Naive thymus-derived CD4-positive, alpha-beta T cell (primary cell): ENCODE measurements at regions not wholly inside any gene's neighbourhood (a gene's known extent, or its start where the extent isn't known, plus 50 kb on each side); places are given as distances from the start of the nearest gene placed in this dataset.

Experiments used
- ATAC-seq: fragments of 150-1000 bp; cut with Tn5 transposase; 2 replicates; pipeline ENCODE4 v1.10.0; 2021; ENCODE audit warnings: mild to moderate bottlenecking, moderate library complexity
- CTCF ChIA-PET: fragments of 350-600 bp; sonication (Branson Sonifier 250); formaldehyde crosslinking; loops from one replicate; lab custom pipeline; 2021; ENCODE audit warnings: antibody characterized with exemption; lab: Charles Lee
- POLR2A ChIA-PET: fragments of 350-600 bp; sonication (Branson Sonifier 250); formaldehyde crosslinking; loops from one replicate; lab custom pipeline; 2021; ENCODE audit warnings: antibody characterized with exemption, inconsistent platforms; lab: Charles Lee
- DNase-seq, 9 donors: peaks; one replicate each; pipeline versions ENCODE4 v3.0.0 to v3.0.0-alpha.2; 2020 to 2022; ENCODE audit warnings: mixed read lengths in 1 of 9
- H3K27ac ChIP-seq: one replicate; pipeline ENCODE4 v1.7.0; 2013; ENCODE audit warnings: mild to moderate bottlenecking, low read depth, low read length, moderate library complexity
- H3K27me3 ChIP-seq, 2 donors: one replicate each; pipeline ENCODE4 v1.7.0; 2013; ENCODE audit warnings: low read length in 2 of 2, mild to moderate bottlenecking in 2 of 2, moderate library complexity in 2 of 2; ENCODE audit not compliant: control insufficient read depth in 2 of 2, insufficient read depth in 2 of 2
- H3K36me3 ChIP-seq, 3 experiments: 1 replicate in 2 of 3; 2 replicates in 1 of 3; pipeline ENCODE4 v1.7.0; 2013; ENCODE audit warnings: low read length in 3 of 3, mild to moderate bottlenecking in 3 of 3, moderate library complexity in 1 of 3; ENCODE audit not compliant: insufficient read depth in 3 of 3, control insufficient read depth in 2 of 3
- H3K4me1 ChIP-seq, 2 donors: one replicate each; pipeline ENCODE4 v1.7.0; 2013; ENCODE audit warnings: low read length in 2 of 2, mild to moderate bottlenecking in 2 of 2, moderate library complexity in 1 of 2; ENCODE audit not compliant: control insufficient read depth in 2 of 2, insufficient read depth in 2 of 2
- H3K4me3 ChIP-seq: 2 replicates; pipeline ENCODE4 v1.7.0; 2013; ENCODE audit warnings: mild to moderate bottlenecking, low read length
- H3K9me3 ChIP-seq, 3 experiments: 1 replicate in 2 of 3; 2 replicates in 1 of 3; pipeline ENCODE4 v1.7.0; 2013; ENCODE audit warnings: low read length in 3 of 3; ENCODE audit not compliant: control insufficient read depth in 2 of 3
- H3K27ac Mint-ChIP-seq, 9 donors: one replicate each; pipeline ENCODE4 v1.8.0; 2020 to 2022; ENCODE audit warnings: mixed read lengths in 9 of 9, mild to moderate bottlenecking in 8 of 9, moderate library complexity in 5 of 9, inconsistent platforms in 2 of 9
- H3K27me3 Mint-ChIP-seq, 5 donors: one replicate each; pipeline ENCODE4 v1.8.0; 2021 to 2022; ENCODE audit warnings: mixed read lengths in 5 of 5, mild to moderate bottlenecking in 1 of 5
- H3K36me3 Mint-ChIP-seq, 5 donors: one replicate each; pipeline ENCODE4 v1.8.0; 2020 to 2022; ENCODE audit warnings: mixed read lengths in 5 of 5, mild to moderate bottlenecking in 3 of 5, inconsistent platforms in 1 of 5
- H3K4me1 Mint-ChIP-seq, 7 donors: one replicate each; pipeline ENCODE4 v1.8.0; 2020 to 2022; ENCODE audit warnings: mixed read lengths in 7 of 7, mild to moderate bottlenecking in 3 of 7, inconsistent platforms in 1 of 7
- H3K4me3 Mint-ChIP-seq, 10 donors: one replicate each; pipeline ENCODE4 v1.8.0; 2020 to 2022; ENCODE audit warnings: mild to moderate bottlenecking in 10 of 10, mixed read lengths in 10 of 10, moderate library complexity in 6 of 10, inconsistent platforms in 2 of 10
- H3K9me3 Mint-ChIP-seq, 11 donors: one replicate each; pipeline ENCODE4 v1.8.0; 2020 to 2022; ENCODE audit warnings: mixed read lengths in 11 of 11, mild to moderate bottlenecking in 4 of 11, inconsistent platforms in 1 of 11, moderate library complexity in 1 of 11
- intact Hi-C, 2 donors: fragments of 100-400 bp; cut with micrococcal nuclease; formaldehyde crosslinking; loops; one replicate each; pipeline ENCODE4 v1.15.1; 2023

DNA sequence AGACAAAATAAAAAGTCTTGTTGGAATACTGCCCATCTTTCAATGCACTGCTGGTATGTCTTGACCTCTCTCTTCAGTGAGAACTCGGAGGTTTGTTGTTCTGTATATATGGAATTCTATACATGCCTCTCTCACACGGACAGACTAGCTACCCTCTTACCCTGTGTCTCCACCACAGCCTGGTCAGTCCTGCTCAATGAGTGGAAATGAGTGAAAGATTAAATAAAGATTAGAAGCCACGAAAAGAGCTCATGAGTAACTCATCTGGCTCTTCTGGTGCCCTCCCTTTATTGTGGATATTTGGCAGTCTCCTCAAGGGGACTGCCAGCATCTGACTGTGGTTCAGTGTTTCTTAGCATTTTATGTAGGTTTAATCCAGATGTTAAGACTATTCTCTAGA is 262.8 kb upstream of the MAP3K7 start:
- H3K27ac ChIP-seq: no peak overlapping the region
- DNase-seq (no peak), ATAC-seq (no peak)
- POLR2A ChIA-PET: no interaction called here
- H3K36me3 ChIP-seq: no peaks in the 10 kb centered on the region
- peaks cover 0 to 7% (median 0%) of the 10 kb centered on the region in 11 donors for H3K9me3 Mint-ChIP-seq
- no peaks in the 10 kb centered on the region for H3K27me3 ChIP-seq
- no peak overlapping the region for H3K4me3 ChIP-seq
- no peak overlapping the region for H3K27ac Mint-ChIP-seq
- intact Hi-C loops: no loop called here
- H3K36me3 Mint-ChIP-seq: no peaks in the 10 kb centered on the region
- CTCF ChIA-PET: no interaction called here
- H3K4me1 ChIP-seq: no peaks in the 10 kb centered on the region
- H3K27me3 Mint-ChIP-seq: peaks cover 3 to 27% (median 25%) of the 10 kb centered on the region in 5 donors
- no peaks in the 10 kb centered on the region for H3K9me3 ChIP-seq
- no peak overlapping the region for H3K4me3 Mint-ChIP-seq
- H3K4me1 Mint-ChIP-seq: no peaks in the 10 kb centered on the region

DNA sequence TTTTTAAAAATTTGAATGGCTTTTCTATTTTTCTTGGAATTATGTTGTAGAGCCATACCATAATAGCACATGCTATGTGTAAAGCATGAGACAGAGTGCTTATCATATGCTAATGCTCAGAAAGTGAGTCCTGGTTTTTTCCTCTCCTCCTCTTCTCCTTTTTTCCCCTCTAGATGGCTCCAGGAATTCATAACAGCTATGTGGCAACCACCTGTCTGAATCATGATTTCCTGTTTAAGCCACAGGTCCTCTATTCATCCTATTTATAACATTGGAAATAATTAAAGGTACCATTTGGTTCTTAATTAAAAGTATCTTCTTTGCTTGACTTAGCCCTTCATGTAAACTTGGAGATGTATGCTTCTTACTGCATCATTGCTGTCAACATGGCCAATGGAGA is 260.0 kb upstream of the MAP3K7 start:
- H3K4me1 Mint-ChIP-seq: no peaks in the 10 kb centered on the region

DNA sequence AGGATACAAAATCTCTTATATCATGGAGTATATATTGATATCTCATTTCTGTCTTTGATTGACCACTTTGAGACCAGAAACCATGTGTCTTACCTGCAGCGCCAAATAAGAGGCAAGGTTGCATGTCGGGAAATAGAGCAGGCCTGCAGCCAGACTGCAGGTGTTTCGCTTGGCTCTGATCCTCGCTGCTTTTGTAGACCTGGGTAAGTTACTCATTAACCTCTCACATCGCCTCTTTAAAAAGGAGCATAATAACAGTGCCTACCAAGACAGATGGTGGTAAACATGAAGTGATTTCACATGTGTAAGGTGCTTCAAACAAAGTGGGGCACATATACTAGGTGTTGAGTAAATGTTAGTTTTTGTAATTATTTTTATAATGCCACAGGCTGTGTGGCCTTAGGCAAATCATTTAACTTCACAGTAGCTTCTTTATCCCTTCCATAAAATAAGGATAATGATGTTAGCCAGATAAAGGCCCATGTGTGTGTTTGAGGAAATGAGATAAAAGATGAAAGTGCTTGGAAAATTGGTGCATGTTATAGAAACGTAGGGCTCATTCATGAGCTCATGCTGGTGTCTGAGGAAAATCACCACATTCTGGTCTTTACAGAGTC is 248.8 kb upstream of the MAP3K7 start:
- POLR2A ChIA-PET: no interaction called here
- Mint-ChIP-seq H3K27ac (no peak overlapping the region), H3K4me1 (no peaks in the 10 kb centered on the region), H3K9me3 (peaks cover 0 to 3% (median 0%) of the 10 kb centered on the region in 11 donors), H3K36me3 (no peaks in the 10 kb centered on the region), H3K4me3 (no peak overlapping the region), H3K27me3 (peaks cover 5 to 24% (median 13%) of the 10 kb centered on the region in 5 donors)
- Histone ChIP-seq H3K9me3 (no peaks in the 10 kb centered on the region), H3K27ac (no peak overlapping the region), H3K4me1 (no peaks in the 10 kb centered on the region), H3K36me3 (no peaks in the 10 kb centered on the region), H3K4me3 (no peak overlapping the region), H3K27me3 (no peaks in the 10 kb centered on the region)
- ATAC-seq (no peak), DNase-seq (no peak)
- intact Hi-C loops: no loop called here
- CTCF ChIA-PET: no interaction called here

More for the DNA sequence above, 260.0 kb upstream of the MAP3K7 start:
- no peak overlapping the region for H3K4me3 Mint-ChIP-seq
- no peaks in the 10 kb centered on the region for H3K36me3 Mint-ChIP-seq
- POLR2A ChIA-PET: no interaction called here
- H3K27me3 Mint-ChIP-seq: peaks cover 5 to 20% (median 13%) of the 10 kb centered on the region in 5 donors
- H3K9me3 Mint-ChIP-seq: peaks cover 0 to 7% (median 0%) of the 10 kb centered on the region in 11 donors
- intact Hi-C loops: no loop called here
- DNase-seq (no peak), ATAC-seq (no peak)
- H3K4me3 ChIP-seq: no peak overlapping the region
- H3K27ac Mint-ChIP-seq: no peak overlapping the region
- no peaks in the 10 kb centered on the region for H3K27me3 ChIP-seq
- CTCF ChIA-PET: no interaction called here
- H3K4me1 ChIP-seq: no peaks in the 10 kb centered on the region
- H3K9me3 ChIP-seq: no peaks in the 10 kb centered on the region
- no peaks in the 10 kb centered on the region for H3K36me3 ChIP-seq
- no peak overlapping the region for H3K27ac ChIP-seq

DNA sequence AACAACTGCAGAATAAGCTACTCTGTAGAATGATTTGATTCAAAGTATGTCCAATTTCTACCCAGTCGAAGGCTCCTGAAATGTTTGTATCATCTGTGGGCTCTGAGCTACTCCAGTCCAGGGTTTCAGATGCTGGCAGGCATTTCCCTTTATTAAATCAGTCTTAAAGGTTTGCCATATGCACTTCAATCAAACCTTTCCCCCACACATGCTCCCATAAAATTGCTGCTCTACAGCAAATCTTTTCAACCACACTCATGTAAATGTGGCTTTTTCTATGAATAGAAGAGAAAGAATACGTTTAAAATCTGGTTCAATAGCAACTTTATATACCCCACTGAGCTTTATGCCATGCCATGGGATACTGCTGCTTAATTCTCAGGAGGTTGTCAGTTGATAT is 242.4 kb upstream of the MAP3K7 start:
- no peak overlapping the region for H3K4me3 ChIP-seq
- H3K4me1 ChIP-seq: no peaks in the 10 kb centered on the region
- no peak overlapping the region for H3K27ac Mint-ChIP-seq
- no peaks in the 10 kb centered on the region for H3K4me1 Mint-ChIP-seq
- no peak overlapping the region for H3K4me3 Mint-ChIP-seq
- H3K36me3 ChIP-seq: no peaks in the 10 kb centered on the region
- no peak for ATAC-seq
- peaks cover 0 to 13% (median 2%) of the 10 kb centered on the region in 11 donors for H3K9me3 Mint-ChIP-seq
- H3K27ac ChIP-seq: no peak overlapping the region
- no peaks in the 10 kb centered on the region for H3K9me3 ChIP-seq
- intact Hi-C loops: no loop called here
- ChIA-PET CTCF (interaction anchor here (0.6 kb wide), 1 partner anchor 10 kb away, joined by 6 read pairs; no protein-coding TSS in a partner anchor), POLR2A (no interaction called here)
- no peaks in the 10 kb centered on the region for H3K36me3 Mint-ChIP-seq
- H3K27me3 Mint-ChIP-seq: peaks cover 6 to 37% (median 16%) of the 10 kb centered on the region in 5 donors
- H3K27me3 ChIP-seq: no peaks in the 10 kb centered on the region
- DNase-seq: no peak

DNA sequence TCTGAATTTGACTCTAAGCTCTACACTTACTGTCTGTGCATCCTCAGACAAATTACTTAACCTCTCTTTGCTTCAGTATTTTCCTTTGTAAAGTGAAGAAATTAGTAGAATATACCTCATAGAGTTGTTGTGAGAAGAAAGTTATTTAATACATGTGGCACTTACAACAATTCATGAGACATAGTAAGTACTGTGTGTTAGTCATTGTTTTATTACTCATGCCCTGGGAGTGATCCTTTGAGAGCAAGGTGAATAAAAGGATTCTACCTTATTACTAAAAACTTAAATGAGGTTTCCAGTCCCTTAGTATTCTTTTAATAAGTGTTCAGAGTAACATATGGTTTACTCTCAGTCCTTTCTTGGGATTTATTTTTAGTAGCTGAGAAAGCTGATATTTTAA is 233.6 kb upstream of the MAP3K7 start:
- DNase-seq (no peak), ATAC-seq (no peak)
- Mint-ChIP-seq H3K27me3 (peaks cover 4 to 28% (median 10%) of the 10 kb centered on the region in 5 donors), H3K36me3 (no peaks in the 10 kb centered on the region), H3K9me3 (peaks cover 0 to 10% (median under 1%) of the 10 kb centered on the region in 11 donors), H3K4me1 (no peaks in the 10 kb centered on the region), H3K27ac (no peak overlapping the region), H3K4me3 (no peak overlapping the region)
- Histone ChIP-seq H3K9me3 (no peaks in the 10 kb centered on the region), H3K4me3 (no peak overlapping the region), H3K36me3 (no peaks in the 10 kb centered on the region), H3K4me1 (no peaks in the 10 kb centered on the region), H3K27ac (no peak overlapping the region), H3K27me3 (no peaks in the 10 kb centered on the region)
- CTCF ChIA-PET: no interaction called here
- POLR2A ChIA-PET: no interaction called here
- intact Hi-C loops: no loop called here

DNA sequence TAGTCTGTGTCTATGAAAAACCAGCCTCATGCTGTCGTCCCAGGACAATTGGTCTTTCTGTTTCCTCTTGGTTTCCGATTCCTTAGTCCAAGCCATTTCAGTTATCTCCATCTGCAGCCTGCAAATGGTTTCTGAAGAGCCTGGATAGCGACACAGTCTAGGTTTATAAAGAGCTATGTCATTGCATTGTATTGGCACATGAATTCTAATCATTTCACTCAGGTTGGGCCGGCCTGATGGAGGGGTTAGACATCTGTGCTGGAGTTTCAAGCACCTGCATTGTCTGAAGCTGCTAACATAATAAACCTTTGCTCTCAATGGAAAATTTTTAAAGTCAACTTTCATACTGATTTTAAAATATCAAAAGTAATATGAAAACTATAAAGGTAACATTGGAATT is 232.6 kb upstream of the MAP3K7 start:
- Histone ChIP-seq H3K27ac (no peak overlapping the region), H3K9me3 (no peaks in the 10 kb centered on the region), H3K4me3 (no peak overlapping the region), H3K36me3 (no peaks in the 10 kb centered on the region), H3K27me3 (no peaks in the 10 kb centered on the region), H3K4me1 (no peaks in the 10 kb centered on the region)
- no peak for DNase-seq
- Mint-ChIP-seq H3K36me3 (no peaks in the 10 kb centered on the region), H3K4me1 (no peaks in the 10 kb centered on the region), H3K4me3 (no peak overlapping the region), H3K27me3 (peaks cover 4 to 27% (median 10%) of the 10 kb centered on the region in 5 donors), H3K9me3 (peaks cover 0 to 4% (median 0%) of the 10 kb centered on the region in 11 donors), H3K27ac (no peak overlapping the region)
- CTCF ChIA-PET: interaction anchor here (0.8 kb wide), 1 partner anchor 10 kb away, joined by 6 read pairs; no protein-coding TSS in a partner anchor
- POLR2A ChIA-PET: no interaction called here
- intact Hi-C loops: no loop called here
- no peak for ATAC-seq

DNA sequence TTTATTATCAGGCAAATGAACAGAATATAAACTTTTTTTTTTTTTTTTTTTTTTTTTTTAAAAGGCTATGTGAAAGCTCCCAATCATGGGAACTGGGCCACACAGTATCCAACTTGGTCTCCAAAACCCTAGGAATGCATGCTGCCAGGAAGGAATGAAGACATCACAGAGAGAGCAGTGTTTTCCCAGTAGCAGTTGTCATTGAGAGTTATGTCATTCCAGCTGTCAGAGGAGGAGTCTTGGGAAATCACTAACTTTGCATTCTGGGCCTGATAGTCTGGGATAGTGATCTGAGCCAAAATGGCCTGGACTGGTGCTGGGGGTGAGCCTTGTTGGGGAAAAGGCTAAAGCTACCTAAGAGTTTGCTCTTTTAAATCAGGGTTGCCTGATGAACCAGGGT is 231.3 kb upstream of the MAP3K7 start:
- peaks cover 0 to 24% (median 10%) of the 10 kb centered on the region in 5 donors for H3K27me3 Mint-ChIP-seq
- H3K36me3 ChIP-seq: no peaks in the 10 kb centered on the region
- H3K9me3 Mint-ChIP-seq: peaks cover 0 to 10% (median 0%) of the 10 kb centered on the region in 11 donors
- no peak overlapping the region for H3K27ac Mint-ChIP-seq
- DNase-seq (no peak), ATAC-seq (no peak)
- no peak overlapping the region for H3K4me3 Mint-ChIP-seq
- H3K4me1 ChIP-seq: no peaks in the 10 kb centered on the region
- intact Hi-C loops: no loop called here
- ChIA-PET CTCF (no interaction called here), POLR2A (no interaction called here)
- no peak overlapping the region for H3K4me3 ChIP-seq
- H3K4me1 Mint-ChIP-seq: no peaks in the 10 kb centered on the region
- H3K27me3 ChIP-seq: no peaks in the 10 kb centered on the region
- H3K27ac ChIP-seq: no peak overlapping the region
- H3K36me3 Mint-ChIP-seq: no peaks in the 10 kb centered on the region
- H3K9me3 ChIP-seq: no peaks in the 10 kb centered on the region
